ENCODE measurements at regions not wholly inside any gene's neighbourhood (a gene's known extent, or its start where the extent isn't known, plus 50 kb on each side); places are given as distances from the start of the nearest gene placed in this dataset.

- Histone ChIP-seq H3K27me3 (no peaks in the 10 kb centered on the region), H3K4me3 (no peak overlapping the region), H3K27ac (no peak overlapping the region), H3K4me1 (no peaks in the 10 kb centered on the region), H3K36me3 (no peaks in the 10 kb centered on the region), H3K9me3 (replicated peaks) (no peaks in the 10 kb centered on the region)
- no peak for DNase-seq
Observed at GRCh38 chr17:13725288-13725990, 123.7 kb upstream of the HS3ST3A1 start.

- Histone ChIP-seq H3K9me3 (replicated peaks) (no peaks in the 10 kb centered on the region), H3K27ac (no peak overlapping the region), H3K36me3 (no peaks in the 10 kb centered on the region), H3K4me1 (no peaks in the 10 kb centered on the region), H3K4me3 (no peak overlapping the region), H3K27me3 (no peaks in the 10 kb centered on the region)
- no peak for DNase-seq
Observed at GRCh38 chr17:13727441-13728171, 125.9 kb upstream of the HS3ST3A1 start.

- Histone ChIP-seq H3K4me1 (no peaks in the 10 kb centered on the region), H3K4me3 (no peak overlapping the region), H3K27me3 (no peaks in the 10 kb centered on the region), H3K27ac (no peak overlapping the region), H3K36me3 (no peaks in the 10 kb centered on the region), H3K9me3 (replicated peaks) (no peaks in the 10 kb centered on the region)
- DNase-seq, result no peak
Observed at GRCh38 chr17:13728781-13729180, 127.1 kb upstream of the HS3ST3A1 start.

- Histone ChIP-seq H3K27ac (no peak overlapping the region), H3K36me3 (no peaks in the 10 kb centered on the region), H3K4me1 (no peaks in the 10 kb centered on the region), H3K27me3 (no peaks in the 10 kb centered on the region), H3K9me3 (replicated peaks) (no peaks in the 10 kb centered on the region), H3K4me3 (no peak overlapping the region)
- DNase-seq, result no peak
Observed at GRCh38 chr17:13729466-13730134, 127.9 kb upstream of the HS3ST3A1 start.

- Histone ChIP-seq H3K4me1 (no peaks in the 10 kb centered on the region), H3K4me3 (no peak overlapping the region), H3K36me3 (no peaks in the 10 kb centered on the region), H3K27me3 (no peaks in the 10 kb centered on the region), H3K27ac (no peak overlapping the region), H3K9me3 (replicated peaks) (no peaks in the 10 kb centered on the region)
- DNase-seq, result no peak
Observed at GRCh38 chr17:13734880-13735279, 133.2 kb upstream of the HS3ST3A1 start.

GRCh38 chr17:13735444-13735843 lies 133.7 kb upstream of the HS3ST3A1 start:
- Histone ChIP-seq H3K27me3 (no peaks in the 10 kb centered on the region), H3K4me1 (no peaks in the 10 kb centered on the region), H3K4me3 (no peak overlapping the region), H3K36me3 (no peaks in the 10 kb centered on the region), H3K9me3 (replicated peaks) (no peaks in the 10 kb centered on the region), H3K27ac (no peak overlapping the region)
- DNase-seq, result peak in 1 of 2 experiments; percentile 47

- Histone ChIP-seq H3K27ac (no peak overlapping the region), H3K9me3 (replicated peaks) (no peaks in the 10 kb centered on the region), H3K36me3 (no peaks in the 10 kb centered on the region)
Observed at GRCh38 chr17:13735861-13736260, 134.1 kb upstream of the HS3ST3A1 start.

GRCh38 chr17:13736916-13737315 lies 135.2 kb upstream of the HS3ST3A1 start:
- Histone ChIP-seq H3K9me3 (replicated peaks) (no peaks in the 10 kb centered on the region), H3K4me1 (no peaks in the 10 kb centered on the region), H3K27me3 (no peaks in the 10 kb centered on the region), H3K36me3 (no peaks in the 10 kb centered on the region), H3K4me3 (no peak overlapping the region), H3K27ac (no peak overlapping the region)
- DNase-seq, result no peak

More at GRCh38 chr17:13735861-13736260, 134.1 kb upstream of the HS3ST3A1 start:
- Histone ChIP-seq H3K4me3 (no peak overlapping the region), H3K4me1 (no peaks in the 10 kb centered on the region), H3K27me3 (no peaks in the 10 kb centered on the region)
- DNase-seq, result no peak

- no peaks in the 10 kb centered on the region for H3K27me3 ChIP-seq
- H3K36me3 ChIP-seq, result no peaks in the 10 kb centered on the region
- H3K4me1 ChIP-seq, result no peaks in the 10 kb centered on the region
- H3K4me3 ChIP-seq, result no peak overlapping the region
- no peak for DNase-seq
- no peak overlapping the region for H3K27ac ChIP-seq
- H3K9me3 ChIP-seq (replicated peaks), result no peaks in the 10 kb centered on the region
Observed at GRCh38 chr17:13740686-13741085, 139.0 kb upstream of the HS3ST3A1 start.

GRCh38 chr17:13741744-13742143 lies 140.0 kb upstream of the HS3ST3A1 start:
- H3K27me3 ChIP-seq, result no peaks in the 10 kb centered on the region
- H3K27ac ChIP-seq, result no peak overlapping the region
- DNase-seq, result no peak
- no peaks in the 10 kb centered on the region for H3K4me1 ChIP-seq
- H3K4me3 ChIP-seq, result no peak overlapping the region
- no peaks in the 10 kb centered on the region for H3K9me3 ChIP-seq (replicated peaks)
- no peaks in the 10 kb centered on the region for H3K36me3 ChIP-seq

GRCh38 chr17:13743906-13744305 lies 142.2 kb upstream of the HS3ST3A1 start:
- H3K27ac ChIP-seq, result no peak overlapping the region
- DNase-seq, result no peak
- no peaks in the 10 kb centered on the region for H3K4me1 ChIP-seq
- 0 out of 2 replicates have a peak, but pooled peaks cover 2% of the 10 kb centered on the region for H3K9me3 ChIP-seq (replicated peaks)
- no peaks in the 10 kb centered on the region for H3K27me3 ChIP-seq
- H3K4me3 ChIP-seq, result no peak overlapping the region
- H3K36me3 ChIP-seq, result no peaks in the 10 kb centered on the region

GRCh38 chr17:13746404-13746803 lies 144.7 kb upstream of the HS3ST3A1 start:
- no peaks in the 10 kb centered on the region for H3K27me3 ChIP-seq

GRCh38 chr17:13749166-13749890 lies 147.6 kb upstream of the HS3ST3A1 start:
- Histone ChIP-seq H3K36me3 (no peaks in the 10 kb centered on the region), H3K27me3 (no peaks in the 10 kb centered on the region), H3K4me1 (peaks cover 16% of the 10 kb centered on the region; the same call in 1 of the 2 replicates), H3K9me3 (replicated peaks) (0 out of 2 replicates have a peak, but pooled peaks cover 2% of the 10 kb centered on the region), H3K27ac (no peak overlapping the region), H3K4me3 (no peak overlapping the region)
- no peak for DNase-seq

More at GRCh38 chr17:13746404-13746803, 144.7 kb upstream of the HS3ST3A1 start:
- Histone ChIP-seq H3K27ac (no peak overlapping the region), H3K4me1 (peaks cover 11% of the 10 kb centered on the region; the same call in 1 of the 2 replicates), H3K4me3 (no peak overlapping the region), H3K36me3 (no peaks in the 10 kb centered on the region), H3K9me3 (replicated peaks) (0 out of 2 replicates have a peak, but pooled peaks cover 2% of the 10 kb centered on the region)
- DNase-seq, result no peak

- peak in 1 of 2 experiments; percentile 45 for DNase-seq
- H3K27me3 ChIP-seq, result no peaks in the 10 kb centered on the region
- H3K4me1 ChIP-seq, result peaks cover 16% of the 10 kb centered on the region; the same call in 1 of the 2 replicates
- no peaks in the 10 kb centered on the region for H3K36me3 ChIP-seq
- no peak overlapping the region for H3K27ac ChIP-seq
- no peak overlapping the region for H3K4me3 ChIP-seq
- 0 out of 2 replicates have a peak, but pooled peaks cover 2% of the 10 kb centered on the region for H3K9me3 ChIP-seq (replicated peaks)
Observed at GRCh38 chr17:13749891-13750235, 148.1 kb upstream of the HS3ST3A1 start.

Data from SJCRH30 (cell line).